ENCODE measurements at regions not wholly inside any gene's neighbourhood (a gene's known extent, or its start where the extent isn't known, plus 50 kb on each side); places are given as distances from the start of the nearest gene placed in this dataset.
"Not testable (repeated sequence)": the region's sequence is repeated elsewhere in the genome, so short reads cannot be mapped to it uniquely, and the experiment has no call there.

DNA sequence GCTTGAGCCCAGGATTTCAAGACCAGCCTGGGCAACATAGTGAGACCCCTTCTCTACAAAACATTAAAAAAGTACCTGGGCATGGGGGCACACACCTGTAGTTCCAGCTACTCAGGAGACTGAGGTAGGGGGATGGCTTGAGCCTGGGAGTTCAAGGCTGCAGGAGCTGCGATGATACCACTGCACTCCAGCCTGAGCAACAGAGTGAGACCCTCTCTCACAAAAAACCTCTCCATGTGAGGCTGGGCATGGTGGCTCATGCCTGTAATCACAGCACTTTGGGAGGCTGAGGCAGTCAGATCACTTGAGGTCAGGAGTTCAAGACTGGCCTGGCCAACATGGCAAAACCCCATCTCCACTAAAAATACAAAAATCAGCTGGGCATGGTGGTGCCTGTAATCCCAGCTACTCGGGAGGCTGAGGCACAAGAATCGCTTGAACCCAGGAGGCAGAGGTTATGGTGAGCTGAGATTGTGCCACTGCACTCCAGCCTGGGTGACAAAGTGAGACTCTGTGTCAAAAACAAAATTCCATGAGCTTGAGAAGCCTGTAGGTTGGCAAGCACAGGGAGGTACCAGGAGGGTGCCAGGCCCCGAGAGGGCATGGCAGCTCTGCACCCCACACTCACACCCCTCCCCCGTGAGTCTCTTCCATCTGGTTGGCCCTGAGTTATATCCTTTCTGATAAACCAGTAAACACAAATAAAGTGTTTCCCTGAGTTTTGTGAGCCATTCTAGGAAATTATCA lies 88.8 kb downstream of the KCNJ18 start:
- TF ChIP-seq, protein P1, sequence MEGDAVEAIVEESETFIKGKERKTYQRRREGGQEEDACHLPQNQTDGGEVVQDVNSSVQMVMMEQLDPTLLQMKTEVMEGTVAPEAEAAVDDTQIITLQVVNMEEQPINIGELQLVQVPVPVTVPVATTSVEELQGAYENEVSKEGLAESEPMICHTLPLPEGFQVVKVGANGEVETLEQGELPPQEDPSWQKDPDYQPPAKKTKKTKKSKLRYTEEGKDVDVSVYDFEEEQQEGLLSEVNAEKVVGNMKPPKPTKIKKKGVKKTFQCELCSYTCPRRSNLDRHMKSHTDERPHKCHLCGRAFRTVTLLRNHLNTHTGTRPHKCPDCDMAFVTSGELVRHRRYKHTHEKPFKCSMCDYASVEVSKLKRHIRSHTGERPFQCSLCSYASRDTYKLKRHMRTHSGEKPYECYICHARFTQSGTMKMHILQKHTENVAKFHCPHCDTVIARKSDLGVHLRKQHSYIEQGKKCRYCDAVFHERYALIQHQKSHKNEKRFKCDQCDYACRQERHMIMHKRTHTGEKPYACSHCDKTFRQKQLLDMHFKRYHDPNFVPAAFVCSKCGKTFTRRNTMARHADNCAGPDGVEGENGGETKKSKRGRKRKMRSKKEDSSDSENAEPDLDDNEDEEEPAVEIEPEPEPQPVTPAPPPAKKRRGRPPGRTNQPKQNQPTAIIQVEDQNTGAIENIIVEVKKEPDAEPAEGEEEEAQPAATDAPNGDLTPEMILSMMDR (IDR thresholded peaks at IDR 0.05; ENCODE audit: low read depth, low read length, missing input control) = not testable (repeated sequence)
- TF ChIP-seq EGR1 (IDR thresholded peaks at IDR 0.05; ENCODE audit: low read depth in 2 of 2) = not testable (repeated sequence)
- TF ChIP-seq, protein P2, sequence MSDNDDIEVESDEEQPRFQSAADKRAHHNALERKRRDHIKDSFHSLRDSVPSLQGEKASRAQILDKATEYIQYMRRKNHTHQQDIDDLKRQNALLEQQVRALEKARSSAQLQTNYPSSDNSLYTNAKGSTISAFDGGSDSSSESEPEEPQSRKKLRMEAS (IDR thresholded peaks at IDR 0.05) = not testable (repeated sequence)
- TF ChIP-seq, protein P3, sequence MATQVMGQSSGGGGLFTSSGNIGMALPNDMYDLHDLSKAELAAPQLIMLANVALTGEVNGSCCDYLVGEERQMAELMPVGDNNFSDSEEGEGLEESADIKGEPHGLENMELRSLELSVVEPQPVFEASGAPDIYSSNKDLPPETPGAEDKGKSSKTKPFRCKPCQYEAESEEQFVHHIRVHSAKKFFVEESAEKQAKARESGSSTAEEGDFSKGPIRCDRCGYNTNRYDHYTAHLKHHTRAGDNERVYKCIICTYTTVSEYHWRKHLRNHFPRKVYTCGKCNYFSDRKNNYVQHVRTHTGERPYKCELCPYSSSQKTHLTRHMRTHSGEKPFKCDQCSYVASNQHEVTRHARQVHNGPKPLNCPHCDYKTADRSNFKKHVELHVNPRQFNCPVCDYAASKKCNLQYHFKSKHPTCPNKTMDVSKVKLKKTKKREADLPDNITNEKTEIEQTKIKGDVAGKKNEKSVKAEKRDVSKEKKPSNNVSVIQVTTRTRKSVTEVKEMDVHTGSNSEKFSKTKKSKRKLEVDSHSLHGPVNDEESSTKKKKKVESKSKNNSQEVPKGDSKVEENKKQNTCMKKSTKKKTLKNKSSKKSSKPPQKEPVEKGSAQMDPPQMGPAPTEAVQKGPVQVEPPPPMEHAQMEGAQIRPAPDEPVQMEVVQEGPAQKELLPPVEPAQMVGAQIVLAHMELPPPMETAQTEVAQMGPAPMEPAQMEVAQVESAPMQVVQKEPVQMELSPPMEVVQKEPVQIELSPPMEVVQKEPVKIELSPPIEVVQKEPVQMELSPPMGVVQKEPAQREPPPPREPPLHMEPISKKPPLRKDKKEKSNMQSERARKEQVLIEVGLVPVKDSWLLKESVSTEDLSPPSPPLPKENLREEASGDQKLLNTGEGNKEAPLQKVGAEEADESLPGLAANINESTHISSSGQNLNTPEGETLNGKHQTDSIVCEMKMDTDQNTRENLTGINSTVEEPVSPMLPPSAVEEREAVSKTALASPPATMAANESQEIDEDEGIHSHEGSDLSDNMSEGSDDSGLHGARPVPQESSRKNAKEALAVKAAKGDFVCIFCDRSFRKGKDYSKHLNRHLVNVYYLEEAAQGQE (IDR thresholded peaks at IDR 0.05) = not testable (repeated sequence)

Data from liver (tissue), 3 donors.